NCI-H2029 (cell line): ENCODE measurements at regions not wholly inside any gene's neighbourhood (a gene's known extent, or its start where the extent isn't known, plus 50 kb on each side); places are given as distances from the start of the nearest gene placed in this dataset.

ENCODE experiments used
- DNase-seq: peaks from one replicate; lab custom pipeline; 2025; lab: John Stamatoyannopoulos, UW

GRCh38 chr12:13383379-13383778 is 186.9 kb downstream of the EMP1 start:
- no peak for DNase-seq

GRCh38 chr12:13380297-13380696 is 183.8 kb downstream of the EMP1 start:
- DNase-seq = no peak

GRCh38 chr12:13379531-13380188 is 183.1 kb downstream of the EMP1 start:
- DNase-seq = no peak

- DNase-seq = no peak
Observed at GRCh38 chr12:13377698-13378097, 181.2 kb downstream of the EMP1 start.

GRCh38 chr12:13376610-13377373 is 180.3 kb downstream of the EMP1 start:
- DNase-seq = no peak

GRCh38 chr12:13375583-13376345 is 179.2 kb downstream of the EMP1 start:
- DNase-seq = peak; percentile 50

- DNase-seq = no peak
Observed at GRCh38 chr12:13374793-13375192, 178.3 kb downstream of the EMP1 start.

- DNase-seq = no peak
Observed at GRCh38 chr12:13373803-13374202, 177.3 kb downstream of the EMP1 start.

GRCh38 chr12:13373131-13373530 is 176.6 kb downstream of the EMP1 start:
- DNase-seq = no peak

- DNase-seq = no peak
Observed at GRCh38 chr12:13372386-13372785, 175.9 kb downstream of the EMP1 start.

- no peak for DNase-seq
Observed at GRCh38 chr12:13371797-13372196, 175.3 kb downstream of the EMP1 start.

- DNase-seq = no peak
Observed at GRCh38 chr12:13371367-13371766, 174.8 kb downstream of the EMP1 start.

GRCh38 chr12:13369474-13370056 is 173.0 kb downstream of the EMP1 start:
- DNase-seq = peak; percentile 55

- DNase-seq = no peak
Observed at GRCh38 chr12:13368971-13369370, 172.4 kb downstream of the EMP1 start.

GRCh38 chr12:13368431-13368830 is 171.9 kb downstream of the EMP1 start:
- DNase-seq = peak; percentile 29

- DNase-seq = peak; percentile 35
Observed at GRCh38 chr12:13367973-13368372, 171.4 kb downstream of the EMP1 start.

- no peak for DNase-seq
Observed at GRCh38 chr12:13365748-13366366, 169.3 kb downstream of the EMP1 start.

GRCh38 chr12:13362260-13362841 is 165.8 kb downstream of the EMP1 start:
- peak; percentile 73 for DNase-seq

- DNase-seq = no peak
Observed at GRCh38 chr12:13359636-13360035, 163.1 kb downstream of the EMP1 start.

- DNase-seq = no peak
Observed at GRCh38 chr12:13358391-13358905, 161.9 kb downstream of the EMP1 start.

- DNase-seq = no peak
Observed at GRCh38 chr12:13350946-13351345, 154.4 kb downstream of the EMP1 start.
